ENCODE measurements at regions not wholly inside any gene's neighbourhood (a gene's known extent, or its start where the extent isn't known, plus 50 kb on each side); places are given as distances from the start of the nearest gene placed in this dataset.

GRCh38 chr7:3109311-3109915 lies 65.7 kb upstream of the CARD11 start:
- WGBS, 2 donors (ENCODE audit: extremely low coverage in 2 of 2, insufficient read length in 2 of 2, insufficient replicate concordance in 1 of 2) = no CpG with 5 or more reads among the region's 9 CpGs
- no peak overlapping the region for H3K4me2 ChIP-seq (ENCODE audit: insufficient read depth, low read length, poor library complexity, severe bottlenecking)
- H3K4ac ChIP-seq (ENCODE audit: low read length) = no peak overlapping the region
- no peaks in the 10 kb centered on the region for H3K79me1 ChIP-seq (ENCODE audit: low read depth, low read length)
- H2BK12ac ChIP-seq (ENCODE audit: low read length) = no peak overlapping the region
- no peak overlapping the region for H2AFZ ChIP-seq (ENCODE audit: low read length)
- H2BK15ac ChIP-seq (ENCODE audit: low read length) = no peak overlapping the region
- peaks cover 0 to 3% of the 10 kb centered on the region in 2 donors for H3K9me3 ChIP-seq (replicated peaks in 1 of 2; ENCODE audit: control insufficient read depth in 2 of 2, insufficient read depth in 1 of 2, low read depth in 1 of 2, low read length in 2 of 2)
- no peak overlapping the region for H3K27ac ChIP-seq (replicated peaks; ENCODE audit: low read length)
- peaks cover 0 to 7% of the 10 kb centered on the region in 2 donors for H3K4me1 ChIP-seq (ENCODE audit: control insufficient read depth in 2 of 2, insufficient read depth in 1 of 2, low read depth in 1 of 2, low read length in 2 of 2)
- H3K18ac ChIP-seq (ENCODE audit: low read length) = no peak overlapping the region
- H4K8ac ChIP-seq (ENCODE audit: low read depth, low read length) = no peak overlapping the region
- no peaks in the 10 kb centered on the region for H3K27me3 ChIP-seq (ENCODE audit: control insufficient read depth in 3 of 3, insufficient read depth in 3 of 3, low read depth in 1 of 3, low read length in 3 of 3)
- H2AK5ac ChIP-seq (ENCODE audit: low read depth, low read length) = no peak overlapping the region
- DNase-seq (ENCODE audit: low spot score) = no peak
- no peak overlapping the region for H3K9ac ChIP-seq (ENCODE audit: low read depth, low read length, poor library complexity)
- H2BK120ac ChIP-seq (ENCODE audit: low read depth, low read length) = no peak overlapping the region
- H3K36me3 ChIP-seq (replicated peaks in 1 of 2; ENCODE audit: control insufficient read depth in 2 of 2, insufficient read depth in 2 of 2, low read length in 2 of 2) = no peaks in the 10 kb centered on the region
- H3K14ac ChIP-seq (ENCODE audit: low read length) = no peak overlapping the region
- no peak overlapping the region for H3K4me3 ChIP-seq (ENCODE audit: low read length in 2 of 2)
- H4K91ac ChIP-seq (ENCODE audit: low read depth, low read length, poor library complexity) = no peak overlapping the region
- H3K23ac ChIP-seq (ENCODE audit: low read depth, low read length, poor library complexity) = no peak overlapping the region
- no peak overlapping the region for H2BK5ac ChIP-seq (ENCODE audit: low read length)

- H3K36me3 ChIP-seq (replicated peaks in 1 of 2; ENCODE audit: control insufficient read depth in 2 of 2, insufficient read depth in 2 of 2, low read length in 2 of 2) = no peaks in the 10 kb centered on the region
- no peak overlapping the region for H2AFZ ChIP-seq (ENCODE audit: low read length)
- H2BK15ac ChIP-seq (ENCODE audit: low read length) = no peak overlapping the region
- peaks cover 0 to 4% (median 0%) of the 10 kb centered on the region in 3 experiments for H3K27me3 ChIP-seq (ENCODE audit: control insufficient read depth in 3 of 3, insufficient read depth in 3 of 3, low read depth in 1 of 3, low read length in 3 of 3)
- no peaks in the 10 kb centered on the region for H3K79me1 ChIP-seq (ENCODE audit: low read depth, low read length)
- no peak overlapping the region for H3K23ac ChIP-seq (ENCODE audit: low read depth, low read length, poor library complexity)
- H4K8ac ChIP-seq (ENCODE audit: low read depth, low read length) = no peak overlapping the region
- no peak overlapping the region for H2BK5ac ChIP-seq (ENCODE audit: low read length)
- no peak overlapping the region for H3K4me3 ChIP-seq (ENCODE audit: low read length in 2 of 2)
- H2AK5ac ChIP-seq (ENCODE audit: low read depth, low read length) = no peak overlapping the region
- H3K14ac ChIP-seq (ENCODE audit: low read length) = no peak overlapping the region
- WGBS, 2 donors (ENCODE audit: extremely low coverage in 2 of 2, insufficient read length in 2 of 2, insufficient replicate concordance in 1 of 2) = no CpG with 5 or more reads among the region's 5 CpGs
- H3K4ac ChIP-seq (ENCODE audit: low read length) = no peak overlapping the region
- peaks cover 0 to 7% of the 10 kb centered on the region in 2 donors for H3K4me1 ChIP-seq (ENCODE audit: control insufficient read depth in 2 of 2, insufficient read depth in 1 of 2, low read depth in 1 of 2, low read length in 2 of 2)
- no peak overlapping the region for H2BK12ac ChIP-seq (ENCODE audit: low read length)
- DNase-seq (ENCODE audit: low spot score) = no peak
- no peak overlapping the region for H2BK120ac ChIP-seq (ENCODE audit: low read depth, low read length)
- peak overlapping the region; percentile 2 for H3K18ac ChIP-seq (ENCODE audit: low read length)
- H4K91ac ChIP-seq (ENCODE audit: low read depth, low read length, poor library complexity) = no peak overlapping the region
- H3K9me3 ChIP-seq (replicated peaks in 1 of 2; ENCODE audit: control insufficient read depth in 2 of 2, insufficient read depth in 1 of 2, low read depth in 1 of 2, low read length in 2 of 2) = peaks cover 0 to 3% of the 10 kb centered on the region in 2 donors
- H3K4me2 ChIP-seq (ENCODE audit: insufficient read depth, low read length, poor library complexity, severe bottlenecking) = no peak overlapping the region
- no peak overlapping the region for H3K27ac ChIP-seq (replicated peaks; ENCODE audit: low read length)
- H3K9ac ChIP-seq (ENCODE audit: low read depth, low read length, poor library complexity) = no peak overlapping the region
These were observed 68.9 kb upstream of the CARD11 start for GRCh38 chr7:3112479-3113134.

GRCh38 chr7:3114917-3115316 lies 71.2 kb upstream of the CARD11 start:
- Histone ChIP-seq H3K9ac (ENCODE audit: low read depth, low read length, poor library complexity) (no peak overlapping the region), H2BK120ac (ENCODE audit: low read depth, low read length) (no peak overlapping the region), H2BK12ac (ENCODE audit: low read length) (no peak overlapping the region), H3K36me3 (replicated peaks in 1 of 2; ENCODE audit: control insufficient read depth in 2 of 2, insufficient read depth in 2 of 2, low read length in 2 of 2) (no peaks in the 10 kb centered on the region), H2BK15ac (ENCODE audit: low read length) (no peak overlapping the region), H3K79me1 (ENCODE audit: low read depth, low read length) (no peaks in the 10 kb centered on the region), H2AFZ (ENCODE audit: low read length) (no peak overlapping the region), H3K23ac (ENCODE audit: low read depth, low read length, poor library complexity) (no peak overlapping the region), H3K27me3 (ENCODE audit: control insufficient read depth in 3 of 3, insufficient read depth in 3 of 3, low read depth in 1 of 3, low read length in 3 of 3) (peaks cover 0 to 4% (median 0%) of the 10 kb centered on the region in 3 experiments), H3K4me2 (ENCODE audit: insufficient read depth, low read length, poor library complexity, severe bottlenecking) (no peak overlapping the region), H4K8ac (ENCODE audit: low read depth, low read length) (no peak overlapping the region), H3K4me3 (ENCODE audit: low read length in 2 of 2) (no peak overlapping the region), H4K91ac (ENCODE audit: low read depth, low read length, poor library complexity) (no peak overlapping the region), H3K4ac (ENCODE audit: low read length) (no peak overlapping the region), H2BK5ac (ENCODE audit: low read length) (no peak overlapping the region), H3K18ac (ENCODE audit: low read length) (no peak overlapping the region), H3K14ac (ENCODE audit: low read length) (no peak overlapping the region), H3K27ac (replicated peaks; ENCODE audit: low read length) (no peak overlapping the region), H3K9me3 (replicated peaks in 1 of 2; ENCODE audit: control insufficient read depth in 2 of 2, insufficient read depth in 1 of 2, low read depth in 1 of 2, low read length in 2 of 2) (peaks cover 0 to 3% of the 10 kb centered on the region in 2 donors), H2AK5ac (ENCODE audit: low read depth, low read length) (no peak overlapping the region), H3K4me1 (ENCODE audit: control insufficient read depth in 2 of 2, insufficient read depth in 1 of 2, low read depth in 1 of 2, low read length in 2 of 2) (peaks cover 0 to 12% of the 10 kb centered on the region in 2 donors)
- no peak for DNase-seq (ENCODE audit: low spot score)
- no CpG with 5 or more reads among the region's 5 CpGs for WGBS, 2 donors (ENCODE audit: extremely low coverage in 2 of 2, insufficient read length in 2 of 2, insufficient replicate concordance in 1 of 2)

- H3K27ac ChIP-seq (replicated peaks; ENCODE audit: low read length) = no peak overlapping the region
- no peak overlapping the region for H2BK120ac ChIP-seq (ENCODE audit: low read depth, low read length)
- DNase-seq (ENCODE audit: low spot score) = no peak
- H3K79me1 ChIP-seq (ENCODE audit: low read depth, low read length) = no peaks in the 10 kb centered on the region
- H3K4ac ChIP-seq (ENCODE audit: low read length) = no peak overlapping the region
- H4K91ac ChIP-seq (ENCODE audit: low read depth, low read length, poor library complexity) = no peak overlapping the region
- peaks cover 0 to 4% (median 0%) of the 10 kb centered on the region in 3 experiments for H3K27me3 ChIP-seq (ENCODE audit: control insufficient read depth in 3 of 3, insufficient read depth in 3 of 3, low read depth in 1 of 3, low read length in 3 of 3)
- no peak overlapping the region for H2BK5ac ChIP-seq (ENCODE audit: low read length)
- no peak overlapping the region for H3K9ac ChIP-seq (ENCODE audit: low read depth, low read length, poor library complexity)
- H3K9me3 ChIP-seq (replicated peaks in 1 of 2; ENCODE audit: control insufficient read depth in 2 of 2, insufficient read depth in 1 of 2, low read depth in 1 of 2, low read length in 2 of 2) = peaks cover 8 to 10% of the 10 kb centered on the region in 2 donors
- H2BK15ac ChIP-seq (ENCODE audit: low read length) = no peak overlapping the region
- H3K14ac ChIP-seq (ENCODE audit: low read length) = no peak overlapping the region
- WGBS, 2 donors (ENCODE audit: extremely low coverage in 2 of 2, insufficient read length in 2 of 2, insufficient replicate concordance in 1 of 2) = no CpG with 5 or more reads among the region's 2 CpGs
- peaks cover 0 to 12% of the 10 kb centered on the region in 2 donors for H3K4me1 ChIP-seq (ENCODE audit: control insufficient read depth in 2 of 2, insufficient read depth in 1 of 2, low read depth in 1 of 2, low read length in 2 of 2)
- H3K36me3 ChIP-seq (replicated peaks in 1 of 2; ENCODE audit: control insufficient read depth in 2 of 2, insufficient read depth in 2 of 2, low read length in 2 of 2) = no peaks in the 10 kb centered on the region
- no peak overlapping the region for H2AFZ ChIP-seq (ENCODE audit: low read length)
- H3K23ac ChIP-seq (ENCODE audit: low read depth, low read length, poor library complexity) = no peak overlapping the region
- H3K4me2 ChIP-seq (ENCODE audit: insufficient read depth, low read length, poor library complexity, severe bottlenecking) = no peak overlapping the region
- no peak overlapping the region for H2AK5ac ChIP-seq (ENCODE audit: low read depth, low read length)
- no peak overlapping the region for H3K4me3 ChIP-seq (ENCODE audit: low read length in 2 of 2)
- no peak overlapping the region for H3K18ac ChIP-seq (ENCODE audit: low read length)
- H4K8ac ChIP-seq (ENCODE audit: low read depth, low read length) = no peak overlapping the region
- H2BK12ac ChIP-seq (ENCODE audit: low read length) = no peak overlapping the region
These were observed 73.4 kb upstream of the CARD11 start for GRCh38 chr7:3117081-3117480.
